ENCODE measurements at regions not wholly inside any gene's neighbourhood (a gene's known extent, or its start where the extent isn't known, plus 50 kb on each side); places are given as distances from the start of the nearest gene placed in this dataset.

DNA sequence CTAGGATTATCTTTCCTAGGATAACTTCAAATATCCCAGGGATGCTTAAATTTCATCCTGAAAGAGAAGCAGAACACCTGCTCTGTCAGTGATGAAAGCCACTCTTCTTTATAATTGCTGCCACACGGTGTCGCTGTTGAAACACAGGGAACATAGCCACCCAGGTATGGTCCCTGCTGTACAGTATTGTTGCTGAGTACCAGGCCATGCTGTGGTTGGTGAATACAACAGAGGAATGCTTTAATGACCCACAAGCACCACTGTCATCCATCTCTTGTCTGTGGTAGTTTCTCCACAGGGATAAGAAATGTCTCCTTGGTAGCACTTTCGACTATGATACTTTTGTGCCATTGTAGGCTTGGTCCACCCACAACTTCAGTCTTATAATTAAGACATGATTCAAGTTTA lies 70.6 kb upstream of the STARD3NL start:
- DNase-seq (ENCODE audit: low read depth): peak; percentile 49
- TF ChIP-seq, protein P1, sequence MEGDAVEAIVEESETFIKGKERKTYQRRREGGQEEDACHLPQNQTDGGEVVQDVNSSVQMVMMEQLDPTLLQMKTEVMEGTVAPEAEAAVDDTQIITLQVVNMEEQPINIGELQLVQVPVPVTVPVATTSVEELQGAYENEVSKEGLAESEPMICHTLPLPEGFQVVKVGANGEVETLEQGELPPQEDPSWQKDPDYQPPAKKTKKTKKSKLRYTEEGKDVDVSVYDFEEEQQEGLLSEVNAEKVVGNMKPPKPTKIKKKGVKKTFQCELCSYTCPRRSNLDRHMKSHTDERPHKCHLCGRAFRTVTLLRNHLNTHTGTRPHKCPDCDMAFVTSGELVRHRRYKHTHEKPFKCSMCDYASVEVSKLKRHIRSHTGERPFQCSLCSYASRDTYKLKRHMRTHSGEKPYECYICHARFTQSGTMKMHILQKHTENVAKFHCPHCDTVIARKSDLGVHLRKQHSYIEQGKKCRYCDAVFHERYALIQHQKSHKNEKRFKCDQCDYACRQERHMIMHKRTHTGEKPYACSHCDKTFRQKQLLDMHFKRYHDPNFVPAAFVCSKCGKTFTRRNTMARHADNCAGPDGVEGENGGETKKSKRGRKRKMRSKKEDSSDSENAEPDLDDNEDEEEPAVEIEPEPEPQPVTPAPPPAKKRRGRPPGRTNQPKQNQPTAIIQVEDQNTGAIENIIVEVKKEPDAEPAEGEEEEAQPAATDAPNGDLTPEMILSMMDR (IDR thresholded peaks at IDR 0.05; ENCODE audit: low read depth, low read length, missing control alignments): peak; percentile 78
- H3K4me3 ChIP-seq (ENCODE audit: low read depth, low read length): no peak overlapping the region

DNA sequence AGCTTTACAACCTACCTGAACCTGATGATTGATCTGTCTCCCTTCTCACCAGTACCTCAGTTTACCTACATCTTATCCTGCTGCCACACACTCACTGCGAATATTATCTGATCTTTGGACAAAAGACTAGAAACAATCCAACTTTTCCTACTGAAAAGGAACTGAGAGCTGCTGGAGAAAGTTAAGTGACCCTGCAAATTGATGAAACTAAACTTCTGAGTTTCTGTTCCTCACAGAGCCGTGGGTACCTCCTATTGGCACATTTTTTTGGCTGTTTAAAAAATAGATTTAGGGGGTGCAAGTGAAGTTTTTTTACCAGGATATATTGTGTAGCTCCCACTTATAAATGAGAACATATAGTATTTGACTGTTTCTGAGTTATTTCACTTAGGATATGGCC lies 66.0 kb upstream of the STARD3NL start:
- H3K4me3 ChIP-seq (ENCODE audit: low read depth, low read length): no peak overlapping the region
- TF ChIP-seq, protein P1 (IDR thresholded peaks at IDR 0.05; ENCODE audit: low read depth, low read length, missing control alignments): no peak
- DNase-seq (ENCODE audit: low read depth): no peak

DNA sequence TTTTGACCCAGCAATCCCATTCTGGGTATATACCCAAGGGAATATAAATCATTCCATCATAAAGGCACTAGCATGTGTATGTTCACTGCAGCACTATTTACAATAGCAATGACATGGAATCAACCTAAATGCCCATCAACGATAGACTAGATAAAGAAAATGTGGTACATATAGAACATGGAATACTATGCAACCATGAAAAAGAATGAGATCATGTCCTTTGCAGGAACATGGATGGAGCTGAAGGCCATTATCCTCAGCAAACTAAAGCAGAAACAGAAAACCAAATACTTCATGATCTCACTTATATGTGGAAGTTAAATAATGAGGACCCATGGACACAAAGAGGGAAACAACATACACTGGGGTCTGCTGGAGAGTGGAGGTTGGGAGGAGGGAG lies 58.0 kb upstream of the STARD3NL start:
- no peak for DNase-seq (ENCODE audit: low read depth)
- TF ChIP-seq, protein P1 (IDR thresholded peaks at IDR 0.05; ENCODE audit: low read depth, low read length, missing control alignments): no peak
- H3K4me3 ChIP-seq (ENCODE audit: low read depth, low read length): no peak overlapping the region

DNA sequence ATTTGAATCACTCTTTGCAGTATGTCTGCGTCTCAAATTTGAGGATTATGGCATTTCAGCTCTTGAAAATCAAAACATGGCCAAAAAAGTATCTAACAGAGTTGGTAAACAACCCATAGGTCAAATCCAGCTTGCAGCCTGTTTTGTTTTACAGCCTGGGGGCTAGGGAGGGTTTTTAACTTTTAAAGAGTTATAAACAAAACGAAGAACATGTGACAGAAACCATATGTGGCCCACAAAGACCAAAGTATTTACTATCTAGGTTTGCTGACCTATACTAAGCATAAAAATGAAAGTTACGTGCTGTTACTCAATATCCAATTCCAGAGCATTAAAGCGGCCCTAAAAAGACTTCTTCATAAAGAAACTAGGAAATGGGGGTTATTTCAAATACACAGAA lies 55.5 kb upstream of the STARD3NL start:
- H3K4me3 ChIP-seq (ENCODE audit: low read depth, low read length): no peak overlapping the region
- DNase-seq (ENCODE audit: low read depth): no peak
- TF ChIP-seq, protein P1 (IDR thresholded peaks at IDR 0.05; ENCODE audit: low read depth, low read length, missing control alignments): no peak

DNA sequence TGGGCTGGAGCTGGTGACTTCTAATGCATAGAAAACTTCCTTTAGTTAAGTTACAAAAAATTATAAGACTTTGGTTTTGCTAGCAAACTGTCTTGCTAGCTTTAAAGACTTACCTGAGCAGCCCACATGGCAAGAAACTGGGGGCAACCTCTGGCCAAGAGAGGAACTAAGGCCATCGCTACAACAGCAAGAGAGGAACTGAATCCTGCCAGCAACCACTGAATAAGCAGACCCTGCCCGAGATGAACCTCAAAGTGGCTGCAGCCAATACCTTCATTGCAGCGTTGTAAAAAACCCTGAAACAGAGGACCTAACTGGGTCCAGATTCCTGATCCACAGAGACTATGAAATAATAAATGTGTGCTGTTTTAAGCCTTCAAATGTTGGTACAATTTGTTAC lies 54.6 kb upstream of the STARD3NL start:
- H3K4me3 ChIP-seq (ENCODE audit: low read depth, low read length): no peak overlapping the region
- no peak for DNase-seq (ENCODE audit: low read depth)
- TF ChIP-seq, protein P1 (IDR thresholded peaks at IDR 0.05; ENCODE audit: low read depth, low read length, missing control alignments): no peak

DNA sequence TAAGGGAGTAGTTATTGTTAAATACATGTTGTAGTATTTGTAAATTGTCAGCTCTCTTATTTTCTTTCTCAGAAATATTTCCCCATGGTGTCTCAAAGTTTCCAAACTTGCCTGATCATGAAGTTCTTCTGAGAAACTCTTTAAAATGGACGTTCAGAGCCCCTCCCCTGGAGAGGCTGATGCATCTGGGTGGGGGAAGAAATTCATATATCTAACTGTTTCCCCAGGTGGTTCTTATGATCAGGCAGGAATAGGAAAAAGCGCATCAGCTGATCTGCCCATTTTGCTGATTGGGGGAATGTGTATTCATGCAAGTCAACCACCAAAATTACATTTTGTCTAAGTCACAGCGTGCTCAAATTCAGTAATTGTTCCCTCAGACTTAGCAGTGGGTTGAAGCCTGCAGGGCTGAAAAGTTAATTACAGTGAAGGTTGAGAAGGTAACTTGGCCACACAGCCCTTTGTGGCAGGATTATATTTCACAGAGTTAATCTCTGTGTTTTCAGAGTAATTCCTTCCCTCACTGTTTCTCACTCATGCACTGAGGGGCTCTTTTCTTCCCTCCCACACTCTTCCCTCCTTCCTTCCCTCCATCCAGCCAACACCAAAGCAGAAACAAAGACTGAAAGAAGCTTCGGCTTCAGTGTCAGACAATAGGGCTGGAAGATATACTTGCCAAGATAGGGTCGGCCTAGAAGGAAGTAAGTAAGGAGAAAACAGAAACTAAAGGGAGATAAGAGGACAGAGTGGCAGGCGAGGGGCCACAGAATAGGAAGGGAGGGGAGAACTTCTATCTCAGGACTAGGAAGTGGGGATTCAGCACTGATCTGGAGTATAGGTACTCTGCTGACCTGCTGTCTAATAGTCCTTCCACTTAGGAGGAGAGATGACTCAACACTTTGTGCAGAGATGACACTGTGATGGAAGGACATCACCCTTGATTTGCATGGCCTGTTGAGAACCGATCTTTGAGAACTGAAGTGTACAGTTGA lies 50.5 kb upstream of the STARD3NL start:
- TF ChIP-seq, protein P1 (IDR thresholded peaks at IDR 0.05; ENCODE audit: low read depth, low read length, missing control alignments): no peak
- no peak for DNase-seq (ENCODE audit: low read depth)
- no peak overlapping the region for H3K4me3 ChIP-seq (ENCODE audit: low read depth, low read length)
